ENCODE measurements at regions not wholly inside any gene's neighbourhood (a gene's known extent, or its start where the extent isn't known, plus 50 kb on each side); places are given as distances from the start of the nearest gene placed in this dataset.

DNA sequence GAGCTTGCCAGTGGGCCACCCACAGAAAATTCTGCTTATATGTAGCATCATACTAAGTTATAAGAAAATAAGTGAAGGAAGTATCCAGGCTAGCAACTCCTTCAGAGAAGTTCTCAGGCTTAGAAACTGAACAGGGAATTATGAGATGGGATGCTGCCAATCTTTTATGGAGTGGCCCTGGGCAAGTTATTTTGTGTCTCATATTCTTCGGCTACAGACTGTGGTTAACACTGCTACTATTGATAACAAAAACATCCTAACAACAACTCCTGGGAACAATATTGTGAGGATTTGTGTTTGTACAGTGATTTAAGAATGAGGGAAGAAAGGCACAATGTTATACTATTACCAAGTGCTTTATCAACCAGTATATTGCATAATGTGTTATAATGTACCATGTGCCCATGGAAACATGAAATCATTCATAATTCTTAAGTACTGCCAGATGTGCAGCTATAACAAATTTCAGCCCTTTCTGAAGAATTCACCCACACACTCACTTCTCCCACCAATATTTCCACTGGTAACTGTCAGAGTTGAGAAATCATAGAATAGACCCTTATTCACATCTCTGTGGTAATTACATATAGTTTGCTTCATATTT lies 113.3 kb upstream of the SOX5 start:
- no peak for TF ChIP-seq EP300 (IDR thresholded peaks at IDR 0.05)
- TF ChIP-seq, protein P1, sequence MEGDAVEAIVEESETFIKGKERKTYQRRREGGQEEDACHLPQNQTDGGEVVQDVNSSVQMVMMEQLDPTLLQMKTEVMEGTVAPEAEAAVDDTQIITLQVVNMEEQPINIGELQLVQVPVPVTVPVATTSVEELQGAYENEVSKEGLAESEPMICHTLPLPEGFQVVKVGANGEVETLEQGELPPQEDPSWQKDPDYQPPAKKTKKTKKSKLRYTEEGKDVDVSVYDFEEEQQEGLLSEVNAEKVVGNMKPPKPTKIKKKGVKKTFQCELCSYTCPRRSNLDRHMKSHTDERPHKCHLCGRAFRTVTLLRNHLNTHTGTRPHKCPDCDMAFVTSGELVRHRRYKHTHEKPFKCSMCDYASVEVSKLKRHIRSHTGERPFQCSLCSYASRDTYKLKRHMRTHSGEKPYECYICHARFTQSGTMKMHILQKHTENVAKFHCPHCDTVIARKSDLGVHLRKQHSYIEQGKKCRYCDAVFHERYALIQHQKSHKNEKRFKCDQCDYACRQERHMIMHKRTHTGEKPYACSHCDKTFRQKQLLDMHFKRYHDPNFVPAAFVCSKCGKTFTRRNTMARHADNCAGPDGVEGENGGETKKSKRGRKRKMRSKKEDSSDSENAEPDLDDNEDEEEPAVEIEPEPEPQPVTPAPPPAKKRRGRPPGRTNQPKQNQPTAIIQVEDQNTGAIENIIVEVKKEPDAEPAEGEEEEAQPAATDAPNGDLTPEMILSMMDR (IDR thresholded peaks at IDR 0.05), result no peak

All from stomach (tissue), 4 donors.